Esophagus squamous epithelium (tissue), 5 donors: ENCODE measurements at regions not wholly inside any gene's neighbourhood (a gene's known extent, or its start where the extent isn't known, plus 50 kb on each side); places are given as distances from the start of the nearest gene placed in this dataset.
A peak's percentile ranks its signal among the peaks of the same experiment; 100 is the strongest.

Source experiments
- DNase-seq: peaks from one replicate; lab custom pipeline; 2025; lab: John Stamatoyannopoulos, UW
- H3K27ac ChIP-seq, 4 donors: fragments of 200-600 bp; sonication (generic); one replicate each; pipeline ENCODE4 v1.5.1; 2016 to 2019; ENCODE audit warnings: mild to moderate bottlenecking in 1 of 4
- H3K27me3 ChIP-seq, 4 donors: fragments of 200-600 bp; sonication (generic); 1 replicate in 3 of 4; 2 replicates in 1 of 4; pipeline versions ENCODE4 v1.5.1 to v1.6.0; 2017 to 2021; ENCODE audit warnings: antibody characterized with exemption in 1 of 4
- H3K36me3 ChIP-seq, 3 donors: fragments of 200-600 bp; sonication (generic); one replicate each; pipeline ENCODE4 v1.5.1; 2016 to 2019
- H3K4me1 ChIP-seq, 3 donors: fragments of 200-600 bp; sonication (generic); one replicate each; pipeline ENCODE4 v1.5.1; 2017 to 2019
- H3K4me3 ChIP-seq, 4 donors: fragments of 200-600 bp; sonication (generic); 1 replicate in 3 of 4; 2 replicates in 1 of 4; pipeline ENCODE4 v1.5.1; 2016 to 2019; ENCODE audit warnings: mild to moderate bottlenecking in 2 of 4, moderate library complexity in 1 of 4
- H3K9me3 ChIP-seq, 3 donors: fragments of 200-600 bp; sonication (generic); one replicate each; pipeline ENCODE4 v1.5.1; 2016 to 2019
- CTCF ChIP-seq, 6 experiments: fragments of 450-650 bp in 4 of 6; fragments of 200-600 bp in 2 of 6; sonication (generic) in 2 of 6; IDR thresholded peaks; one replicate each; pipeline ENCODE4 v1.5.1; 2016 to 2019; ENCODE audit warnings: antibody characterized with exemption in 6 of 6, mild to moderate bottlenecking in 4 of 6, moderate library complexity in 4 of 6
- POLR2A ChIP-seq, 4 donors: fragments of 450-650 bp; IDR thresholded peaks; one replicate each; pipeline ENCODE4 v1.6.1; 2017; ENCODE audit warnings: antibody characterized with exemption in 4 of 4, mild to moderate bottlenecking in 4 of 4, moderate library complexity in 3 of 4
- WGBS, 2 donors: methylation state at CpG; one replicate each; pipeline ENCODE4 v1.1.5; 2018; 5-methylcytosine and 5-hydroxymethylcytosine counted together
- intact Hi-C: fragments of 100-400 bp; cut with DNase I; formaldehyde crosslinking; loops from one replicate; pipeline ENCODE4 v1.15.0; 2022
- donor health status: DM: yes; HTN: yes; CAD: no.

GRCh38 chr2:67771380-67771779, 291.4 kb downstream of the C1D start:
- Histone ChIP-seq H3K36me3 (no peaks in the 10 kb centered on the region), H3K9me3 (no peaks in the 10 kb centered on the region), H3K4me3 (no peak overlapping the region), H3K4me1 (peaks cover 0 to 11% (median 0%) of the 10 kb centered on the region in 3 donors), H3K27me3 (no peaks in the 10 kb centered on the region), H3K27ac (no peak overlapping the region)
- TF ChIP-seq POLR2A (IDR thresholded peaks at IDR 0.05) = no peak
- TF ChIP-seq CTCF (IDR thresholded peaks at IDR 0.05) = no peak
- intact Hi-C loops = no loop called here
- no peak for DNase-seq
- WGBS, 2 donors = 94 to 95% methylated on average over 3 of the region's 3 CpGs

GRCh38 chr2:67772216-67773170, 290.3 kb downstream of the C1D start:
- H3K4me1 ChIP-seq = peaks cover 0 to 11% (median 0%) of the 10 kb centered on the region in 3 donors
- DNase-seq = no peak
- intact Hi-C loops = no loop called here
- peak overlapping the region in 2 of 4 donors; percentile 20 to 29 for H3K27ac ChIP-seq
- 27 to 42% methylated on average over 9 of the region's 9 CpGs for WGBS, 2 donors
- H3K4me3 ChIP-seq = no peak overlapping the region
- H3K9me3 ChIP-seq = no peaks in the 10 kb centered on the region
- no peaks in the 10 kb centered on the region for H3K27me3 ChIP-seq
- TF ChIP-seq POLR2A (IDR thresholded peaks at IDR 0.05) (no peak), CTCF (IDR thresholded peaks at IDR 0.05) (no peak)
- no peaks in the 10 kb centered on the region for H3K36me3 ChIP-seq

GRCh38 chr2:67773851-67774250, 289.0 kb downstream of the C1D start:
- H3K36me3 ChIP-seq = no peaks in the 10 kb centered on the region
- no peak overlapping the region for H3K4me3 ChIP-seq
- H3K9me3 ChIP-seq = no peaks in the 10 kb centered on the region
- intact Hi-C loops = no loop called here
- DNase-seq = no peak
- H3K4me1 ChIP-seq = peaks cover 0 to 11% (median 0%) of the 10 kb centered on the region in 3 donors
- TF ChIP-seq CTCF (IDR thresholded peaks at IDR 0.05) (no peak), POLR2A (IDR thresholded peaks at IDR 0.05) (no peak)
- WGBS, 2 donors = 90 to 91% methylated on average over 3 of the region's 3 CpGs
- no peak overlapping the region for H3K27ac ChIP-seq
- no peaks in the 10 kb centered on the region for H3K27me3 ChIP-seq

DNA sequence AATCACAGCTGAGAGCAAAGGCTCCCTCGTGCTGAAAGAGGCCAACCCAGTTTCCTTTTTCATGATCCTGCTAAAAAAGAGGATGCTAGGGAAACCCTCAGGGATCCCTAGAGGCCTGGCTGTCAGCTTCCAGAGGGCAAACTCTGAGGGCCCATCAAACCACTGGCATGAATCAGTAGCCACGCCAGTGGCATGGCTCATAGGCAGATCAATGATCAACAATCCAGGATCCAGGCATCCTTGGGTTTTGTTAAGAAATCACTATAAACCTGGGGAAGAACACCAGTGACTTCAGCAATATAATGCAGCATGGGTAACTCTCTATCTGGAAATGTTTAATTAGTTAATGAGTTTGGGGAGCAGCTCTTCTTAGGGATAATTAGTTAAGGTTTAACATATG, 286.5 kb downstream of the C1D start:
- Histone ChIP-seq H3K27ac (no peak overlapping the region), H3K27me3 (no peaks in the 10 kb centered on the region), H3K4me3 (no peak overlapping the region), H3K9me3 (no peaks in the 10 kb centered on the region), H3K4me1 (peaks cover 0 to 11% (median 0%) of the 10 kb centered on the region in 3 donors), H3K36me3 (no peaks in the 10 kb centered on the region)
- TF ChIP-seq POLR2A (IDR thresholded peaks at IDR 0.05) (no peak), CTCF (IDR thresholded peaks at IDR 0.05) (no peak)
- no peak for DNase-seq
- WGBS, 2 donors = 25 to 65% methylated on average over 1 to 2 of the region's 2 CpGs
- intact Hi-C loops = no loop called here

GRCh38 chr2:67777010-67777409, 285.8 kb downstream of the C1D start:
- DNase-seq = no peak
- Histone ChIP-seq H3K27me3 (no peaks in the 10 kb centered on the region), H3K4me3 (no peak overlapping the region), H3K4me1 (peaks cover 0 to 11% (median 0%) of the 10 kb centered on the region in 3 donors), H3K9me3 (no peaks in the 10 kb centered on the region), H3K27ac (no peak overlapping the region), H3K36me3 (no peaks in the 10 kb centered on the region)
- no peak for TF ChIP-seq POLR2A (IDR thresholded peaks at IDR 0.05)
- TF ChIP-seq CTCF (IDR thresholded peaks at IDR 0.05) = no peak
- WGBS, 2 donors = 45 to 80% methylated on average over 1 of the region's 1 CpG
- intact Hi-C loops = no loop called here
